ENCODE measurements at regions not wholly inside any gene's neighbourhood (a gene's known extent, or its start where the extent isn't known, plus 50 kb on each side); places are given as distances from the start of the nearest gene placed in this dataset.

DNA sequence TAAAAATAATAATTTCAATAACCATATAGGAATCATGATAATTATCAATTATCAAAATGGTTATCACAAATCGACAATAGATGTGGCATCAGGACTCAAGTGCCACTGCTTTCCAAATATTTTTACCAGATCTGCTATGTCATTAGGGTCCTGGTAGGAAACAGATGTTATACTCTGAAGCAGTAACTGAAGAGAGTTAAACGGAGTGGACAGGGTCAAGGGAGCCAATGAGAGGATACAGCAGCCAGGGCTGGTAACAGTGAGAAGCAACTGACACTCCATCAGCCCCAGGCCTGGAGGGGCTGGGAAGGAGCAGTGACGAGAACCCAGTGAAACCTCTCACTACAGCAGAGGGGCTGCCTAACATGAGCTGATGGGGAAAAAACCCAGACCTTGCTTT is 322.4 kb downstream of the NPR3 start:
- no peaks in the 10 kb centered on the region for H3K36me3 ChIP-seq
- TF ChIP-seq POLR2A (IDR thresholded peaks at IDR 0.05), result no peak
- TF ChIP-seq, protein P1, sequence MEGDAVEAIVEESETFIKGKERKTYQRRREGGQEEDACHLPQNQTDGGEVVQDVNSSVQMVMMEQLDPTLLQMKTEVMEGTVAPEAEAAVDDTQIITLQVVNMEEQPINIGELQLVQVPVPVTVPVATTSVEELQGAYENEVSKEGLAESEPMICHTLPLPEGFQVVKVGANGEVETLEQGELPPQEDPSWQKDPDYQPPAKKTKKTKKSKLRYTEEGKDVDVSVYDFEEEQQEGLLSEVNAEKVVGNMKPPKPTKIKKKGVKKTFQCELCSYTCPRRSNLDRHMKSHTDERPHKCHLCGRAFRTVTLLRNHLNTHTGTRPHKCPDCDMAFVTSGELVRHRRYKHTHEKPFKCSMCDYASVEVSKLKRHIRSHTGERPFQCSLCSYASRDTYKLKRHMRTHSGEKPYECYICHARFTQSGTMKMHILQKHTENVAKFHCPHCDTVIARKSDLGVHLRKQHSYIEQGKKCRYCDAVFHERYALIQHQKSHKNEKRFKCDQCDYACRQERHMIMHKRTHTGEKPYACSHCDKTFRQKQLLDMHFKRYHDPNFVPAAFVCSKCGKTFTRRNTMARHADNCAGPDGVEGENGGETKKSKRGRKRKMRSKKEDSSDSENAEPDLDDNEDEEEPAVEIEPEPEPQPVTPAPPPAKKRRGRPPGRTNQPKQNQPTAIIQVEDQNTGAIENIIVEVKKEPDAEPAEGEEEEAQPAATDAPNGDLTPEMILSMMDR (IDR thresholded peaks at IDR 0.05), result no peak
- TF ChIP-seq POLR2AphosphoS5 (IDR thresholded peaks at IDR 0.05), result no peak
- no peak for TF ChIP-seq EP300 (IDR thresholded peaks at IDR 0.05)
- H3K4me1 ChIP-seq, result peaks cover 2 to 23% (median 18%) of the 10 kb centered on the region in 4 donors
- intact Hi-C loops (cut with DNase I), result loop anchor here (10.0 kb wide), 1 partner anchor 319 kb away; the partner anchor contains the start of gene NPR3
- no peak overlapping the region for H3K27ac ChIP-seq
- 76 to 87% methylated on average over 3 of the region's 3 CpGs for WGBS, 2 donors
- H3K9me3 ChIP-seq, result peaks cover 0 to 2% (median 0%) of the 10 kb centered on the region in 4 donors
- no peak overlapping the region for H3K4me3 ChIP-seq
- no peak for DNase-seq
- H3K27me3 ChIP-seq, result no peaks in the 10 kb centered on the region

DNA sequence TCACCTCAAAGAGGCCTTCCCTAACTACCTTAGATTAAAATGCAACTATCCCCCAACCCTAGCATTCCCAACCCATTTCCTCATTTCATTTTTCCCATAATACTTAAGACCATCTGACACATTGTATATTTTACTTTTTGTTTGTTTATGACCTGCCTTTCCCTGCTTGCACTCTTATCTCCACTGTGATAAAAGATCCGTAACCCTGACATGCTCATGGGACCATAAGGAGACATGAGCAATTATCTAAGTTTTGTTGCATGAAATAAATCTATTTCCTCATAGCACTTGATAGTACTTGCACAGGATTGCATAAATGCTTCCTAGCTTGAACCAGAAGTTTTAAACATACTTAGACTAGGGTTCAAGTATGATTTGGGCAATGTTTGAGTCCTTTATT is 323.7 kb downstream of the NPR3 start:
- Histone ChIP-seq H3K9me3 (peaks cover 0 to 2% (median 0%) of the 10 kb centered on the region in 4 donors), H3K4me3 (no peak overlapping the region), H3K27me3 (no peaks in the 10 kb centered on the region), H3K4me1 (peaks cover 2 to 23% (median 18%) of the 10 kb centered on the region in 4 donors), H3K27ac (no peak overlapping the region), H3K36me3 (no peaks in the 10 kb centered on the region)
- intact Hi-C loops (cut with DNase I), result loop anchor here (10.0 kb wide), 1 partner anchor 320 kb away; the partner anchor contains the start of gene NPR3
- 24 to 71% methylated on average over 1 of the region's 1 CpG for WGBS, 2 donors
- DNase-seq, result no peak
- TF ChIP-seq, protein P1 (IDR thresholded peaks at IDR 0.05), result no peak
- TF ChIP-seq POLR2A (IDR thresholded peaks at IDR 0.05) (no peak), EP300 (IDR thresholded peaks at IDR 0.05) (no peak), POLR2AphosphoS5 (IDR thresholded peaks at IDR 0.05) (no peak)

DNA sequence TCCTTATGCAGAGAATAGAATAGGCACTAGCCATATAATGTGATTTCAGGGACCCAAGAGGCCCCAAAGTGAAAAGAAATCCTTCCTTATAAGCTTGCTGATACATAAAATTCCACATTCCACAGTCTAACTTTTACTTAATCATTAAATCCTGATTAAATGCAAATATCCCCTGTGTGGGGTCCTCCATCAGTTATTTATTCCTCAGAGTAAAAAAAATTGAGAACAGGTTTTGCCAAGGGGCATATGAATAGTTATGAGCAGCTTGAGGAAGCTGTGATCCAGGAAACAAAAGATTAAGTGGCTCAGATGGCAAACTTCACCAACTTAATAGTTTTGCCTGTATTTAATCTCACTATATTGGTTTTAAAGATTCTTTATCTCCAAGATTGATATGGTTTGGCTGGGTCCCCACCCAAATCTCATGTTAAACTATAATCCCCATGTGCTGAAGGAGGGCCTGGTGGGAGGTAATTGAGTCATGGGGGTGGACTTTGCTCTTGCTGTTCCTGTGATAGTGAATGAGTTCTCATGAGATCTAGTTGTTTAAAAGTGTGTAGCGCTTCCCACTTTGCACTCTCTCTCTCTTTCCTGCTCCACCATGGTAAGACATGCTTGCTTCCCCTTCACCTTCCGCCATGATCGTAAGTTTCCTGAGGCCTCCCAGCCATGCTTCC is 324.9 kb downstream of the NPR3 start:
- 83 to 95% methylated on average over 3 of the region's 3 CpGs for WGBS, 2 donors

DNA sequence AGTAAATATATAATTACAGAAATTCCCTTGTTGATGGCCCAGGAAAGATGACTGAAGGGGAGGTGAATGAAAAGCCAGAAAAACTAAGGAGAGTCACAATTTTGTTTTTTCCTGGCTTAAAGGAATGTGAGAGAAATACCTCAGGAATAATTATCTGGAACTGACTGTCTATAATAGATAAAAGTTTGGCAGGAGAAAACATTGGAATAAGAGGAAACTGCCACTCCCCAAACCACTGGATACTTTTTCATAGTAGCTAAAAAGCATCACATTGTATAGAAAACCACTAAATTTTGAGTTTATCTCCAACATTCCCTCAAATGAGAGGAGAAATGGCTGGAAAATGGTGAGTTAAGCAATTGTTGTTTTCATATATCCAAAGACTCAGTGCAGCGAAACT is 326.0 kb downstream of the NPR3 start:
- H3K9me3 ChIP-seq, result peaks cover 0 to 10% (median 2%) of the 10 kb centered on the region in 4 donors
- TF ChIP-seq POLR2A (IDR thresholded peaks at IDR 0.05) (no peak), POLR2AphosphoS5 (IDR thresholded peaks at IDR 0.05) (no peak), EP300 (IDR thresholded peaks at IDR 0.05) (no peak)
- TF ChIP-seq, protein P1 (IDR thresholded peaks at IDR 0.05), result no peak
- H3K4me1 ChIP-seq, result peaks cover 0 to 11% (median 9%) of the 10 kb centered on the region in 4 donors
- no peak for DNase-seq
- no peaks in the 10 kb centered on the region for H3K36me3 ChIP-seq
- WGBS, 2 donors, result 88 to 97% methylated on average over 1 of the region's 1 CpG
- H3K4me3 ChIP-seq, result no peak overlapping the region
- no peaks in the 10 kb centered on the region for H3K27me3 ChIP-seq
- intact Hi-C loops (cut with DNase I), result loop anchor here (10.0 kb wide), 1 partner anchor 322 kb away; the partner anchor contains the start of gene NPR3
- no peak overlapping the region for H3K27ac ChIP-seq

More for the DNA sequence above, 324.9 kb downstream of the NPR3 start:
- H3K27ac ChIP-seq, result no peak overlapping the region
- TF ChIP-seq POLR2AphosphoS5 (IDR thresholded peaks at IDR 0.05), result no peak
- TF ChIP-seq, protein P1 (IDR thresholded peaks at IDR 0.05), result no peak
- TF ChIP-seq EP300 (IDR thresholded peaks at IDR 0.05), result no peak
- no peak for TF ChIP-seq POLR2A (IDR thresholded peaks at IDR 0.05)
- intact Hi-C loops (cut with DNase I), result loop anchor here (10.0 kb wide), 1 partner anchor 321 kb away; the partner anchor contains the start of gene NPR3
- no peaks in the 10 kb centered on the region for H3K36me3 ChIP-seq
- no peaks in the 10 kb centered on the region for H3K27me3 ChIP-seq
- H3K9me3 ChIP-seq, result peaks cover 0 to 6% (median 2%) of the 10 kb centered on the region in 4 donors
- peaks cover 2 to 22% (median 18%) of the 10 kb centered on the region in 4 donors for H3K4me1 ChIP-seq
- H3K4me3 ChIP-seq, result no peak overlapping the region
- no peak for DNase-seq
